Stimulated activated CD4-positive, alpha-beta T cell treated with anti-CD3 and anti-CD28 coated beads, Interleukin-15, amount 100 ng/mL, for 1 hour (primary cell): ENCODE measurements at regions not wholly inside any gene's neighbourhood (a gene's known extent, or its start where the extent isn't known, plus 50 kb on each side); places are given as distances from the start of the nearest gene placed in this dataset.
"Not testable (repeated sequence)": the region's sequence is repeated elsewhere in the genome, so short reads cannot be mapped to it uniquely, and the experiment has no call there.

Experiments
- DNase-seq, 2 donors: peaks; one replicate each; pipeline ENCODE4 v3.0.0-alpha.2; 2020; ENCODE audit warnings: low read depth in 1 of 2, low spot score in 1 of 2

GRCh38 chr15:85264614-85265190, 115.7 kb upstream of the AKAP13 start:
- not testable (repeated sequence) for DNase-seq

- DNase-seq: not testable (repeated sequence)
Observed at GRCh38 chr15:85267158-85267857, 113.1 kb upstream of the AKAP13 start.

- DNase-seq: no peak
Observed at GRCh38 chr15:85274315-85275050, 105.9 kb upstream of the AKAP13 start.

DNA sequence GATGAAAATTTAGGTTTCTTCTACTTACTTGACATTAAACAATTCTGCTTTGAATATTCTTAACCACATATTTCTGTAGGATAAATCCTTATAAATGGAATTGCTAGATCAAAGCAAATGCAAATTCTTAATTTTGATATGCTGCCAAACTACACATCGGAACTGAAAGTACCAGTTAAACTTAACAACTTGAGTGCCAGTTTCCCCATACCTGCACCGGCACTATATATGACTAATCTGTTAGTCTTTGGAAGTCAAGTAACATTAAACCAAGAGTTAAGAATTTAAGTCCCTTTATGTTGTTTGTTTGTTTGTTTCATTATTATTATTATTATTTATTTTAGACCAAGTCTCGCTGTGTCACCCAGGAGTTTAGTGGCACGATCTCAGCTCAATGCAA, 103.9 kb upstream of the AKAP13 start:
- DNase-seq: no peak

DNA sequence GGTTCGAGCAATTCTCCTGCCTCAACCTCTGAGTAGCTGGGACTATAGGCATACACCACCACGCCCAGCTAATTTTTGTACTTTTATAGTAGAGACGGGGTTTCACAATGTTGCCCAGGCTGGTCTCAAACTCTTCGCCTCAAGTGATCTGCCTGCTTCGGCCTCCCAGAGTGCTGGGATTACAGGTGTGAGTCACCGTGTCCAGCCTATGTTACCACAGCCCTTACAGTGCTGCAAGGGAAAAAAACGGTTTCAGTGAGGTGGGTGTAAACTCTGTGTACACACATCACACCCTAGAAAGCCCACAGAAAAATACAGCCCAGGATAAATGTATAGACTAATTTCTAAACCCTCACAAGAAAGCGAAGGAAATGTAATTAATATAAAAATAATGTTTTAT, 103.5 kb upstream of the AKAP13 start:
- no peak for DNase-seq

DNA sequence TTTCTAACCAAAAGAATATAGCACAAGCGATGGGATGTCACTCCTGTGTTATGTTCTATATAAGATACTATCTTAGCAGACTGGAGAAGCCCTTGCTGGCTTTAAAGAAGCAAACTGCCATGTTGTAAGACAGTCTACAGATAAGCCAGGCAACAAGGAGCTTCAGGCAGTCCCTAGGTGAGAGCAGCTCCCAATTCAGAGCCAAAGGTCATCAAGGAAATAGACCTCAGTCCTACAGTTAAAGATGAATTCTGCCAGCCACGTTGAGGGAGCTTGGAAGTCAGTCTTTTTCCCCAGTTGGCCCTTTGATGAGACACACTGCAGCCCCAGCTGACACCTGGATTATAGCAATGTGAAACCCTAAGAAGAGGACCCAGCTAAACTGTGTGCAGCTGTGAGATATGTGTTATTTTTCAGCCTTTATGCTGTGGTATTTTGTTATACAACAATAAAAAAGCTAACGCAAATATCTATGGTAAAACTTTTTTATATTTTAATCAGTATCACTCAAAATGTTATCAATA, 102.5 kb upstream of the AKAP13 start:
- DNase-seq: no peak

GRCh38 chr15:85280203-85280602, 100.2 kb upstream of the AKAP13 start:
- no peak for DNase-seq

DNA sequence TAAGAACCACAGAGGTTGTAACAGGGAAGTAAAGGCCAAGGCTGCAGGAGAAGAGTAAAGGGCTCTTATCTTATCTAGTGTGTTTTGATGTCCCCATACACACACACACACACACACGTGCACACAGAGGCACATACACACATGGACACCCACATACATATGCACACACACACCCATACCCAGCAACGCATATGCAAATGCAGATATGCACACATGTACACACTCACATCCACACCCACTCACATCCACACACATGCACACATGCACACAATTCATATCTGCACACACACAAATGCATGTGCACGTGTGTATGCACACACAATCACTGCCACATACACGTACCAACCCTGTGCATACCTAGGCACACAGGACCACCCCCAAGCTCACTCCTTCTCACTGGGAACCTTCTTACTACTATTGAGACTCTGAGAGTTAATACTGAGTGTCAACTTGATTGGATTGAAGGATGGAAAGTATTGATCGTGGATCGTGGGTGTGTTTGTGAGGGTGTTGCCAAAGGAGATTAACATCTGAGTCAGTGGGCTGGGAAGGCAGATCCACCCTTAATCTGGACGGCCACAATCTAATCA, 99.0 kb upstream of the AKAP13 start:
- no peak for DNase-seq

DNA sequence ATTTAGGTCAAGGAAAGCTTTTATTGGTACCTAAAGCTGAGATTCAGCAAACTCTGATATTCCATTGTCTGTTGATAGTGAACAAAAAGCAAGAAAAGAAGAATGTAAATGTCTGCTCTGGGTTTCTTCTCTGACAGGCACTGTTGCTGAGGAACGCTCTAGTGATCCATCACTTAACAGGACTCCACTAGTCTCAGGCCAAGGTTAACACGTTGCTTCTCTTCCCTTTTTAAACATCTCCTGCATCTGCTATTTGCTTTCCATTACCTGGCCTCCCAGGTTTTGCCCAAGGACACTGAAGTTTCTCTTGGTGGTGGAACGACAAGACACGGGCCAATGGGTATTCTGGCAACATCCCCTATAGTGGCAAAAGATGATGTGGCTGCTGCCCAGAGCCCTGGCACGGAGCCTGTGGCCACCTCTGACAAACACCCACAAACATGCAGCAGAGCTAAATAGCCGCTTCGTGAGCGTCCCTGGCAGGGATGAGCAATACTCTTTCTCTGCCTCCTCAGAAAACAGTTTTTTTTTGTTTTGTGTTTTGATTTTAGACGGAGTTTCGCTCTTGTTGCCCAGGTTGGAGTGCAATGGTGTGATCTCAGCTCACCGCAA, 97.8 kb upstream of the AKAP13 start:
- no peak for DNase-seq

GRCh38 chr15:85283815-85284214, 96.6 kb upstream of the AKAP13 start:
- not testable (repeated sequence) for DNase-seq

DNA sequence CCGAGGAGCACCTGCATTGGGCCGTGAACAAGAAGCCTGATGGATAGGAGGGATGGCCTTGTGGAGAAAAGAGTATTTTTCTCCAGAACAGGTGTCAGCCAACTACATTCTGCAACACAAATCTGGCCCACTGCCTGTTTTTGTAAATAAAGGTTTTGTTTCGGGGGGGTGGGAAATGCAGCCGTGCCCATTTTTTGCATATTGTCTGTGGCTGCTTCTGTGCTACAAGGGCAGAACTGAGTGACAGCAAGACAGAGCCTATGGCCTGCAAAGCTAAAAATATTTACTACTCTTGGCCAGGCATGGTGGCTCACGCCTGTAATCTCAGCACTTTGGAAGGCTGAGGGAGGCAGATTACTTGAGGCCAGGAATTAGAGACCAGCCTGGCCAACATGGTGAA, 95.9 kb upstream of the AKAP13 start:
- no peak for DNase-seq

GRCh38 chr15:85289677-85290365, 90.6 kb upstream of the AKAP13 start:
- no peak for DNase-seq

DNA sequence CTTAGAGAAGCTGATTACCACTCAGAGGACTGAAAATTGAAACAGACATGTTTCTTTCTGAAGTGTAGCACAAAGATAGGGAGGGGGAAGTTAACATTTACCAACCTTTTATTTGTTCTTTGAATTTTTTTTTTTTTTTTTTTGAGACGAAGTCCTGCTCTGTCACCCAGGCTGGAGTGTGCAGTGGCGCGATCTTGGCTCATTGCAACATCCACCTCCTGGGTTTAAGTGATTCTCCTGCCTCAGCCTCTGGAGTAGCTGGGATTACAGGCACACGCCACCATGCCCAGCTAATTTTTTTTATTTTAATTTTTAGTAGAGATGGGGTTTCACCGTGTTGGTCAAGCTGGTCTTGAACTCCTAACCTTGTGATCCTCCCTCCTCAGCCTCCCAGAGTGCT, 87.8 kb upstream of the AKAP13 start:
- DNase-seq: not testable (repeated sequence)

GRCh38 chr15:85296615-85297402, 83.6 kb upstream of the AKAP13 start:
- DNase-seq: peak; percentile 8 to 38

GRCh38 chr15:85297537-85297936, 82.9 kb upstream of the AKAP13 start:
- DNase-seq: no peak

GRCh38 chr15:85298366-85298765, 82.0 kb upstream of the AKAP13 start:
- no peak for DNase-seq

GRCh38 chr15:85298941-85299340, 81.5 kb upstream of the AKAP13 start:
- no peak for DNase-seq

DNA sequence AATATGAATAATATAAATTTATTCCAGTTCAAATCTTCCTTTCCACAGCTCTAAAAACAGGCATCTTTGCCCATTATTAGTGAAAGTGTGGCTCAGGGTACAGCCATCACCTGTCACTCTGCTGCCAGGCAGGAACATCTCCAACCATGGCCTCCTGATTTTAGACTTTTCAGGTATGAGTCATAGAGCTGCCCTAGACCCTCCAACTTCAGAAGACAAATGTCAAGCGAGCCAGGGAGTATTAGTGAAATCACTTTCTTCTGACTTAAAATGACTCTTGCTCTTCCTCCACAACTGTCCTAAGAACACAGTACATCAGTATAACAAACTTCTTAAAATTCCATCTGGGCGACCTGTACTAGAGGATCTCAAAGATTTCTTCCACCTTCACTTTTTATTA, 78.1 kb upstream of the AKAP13 start:
- DNase-seq: no peak

DNA sequence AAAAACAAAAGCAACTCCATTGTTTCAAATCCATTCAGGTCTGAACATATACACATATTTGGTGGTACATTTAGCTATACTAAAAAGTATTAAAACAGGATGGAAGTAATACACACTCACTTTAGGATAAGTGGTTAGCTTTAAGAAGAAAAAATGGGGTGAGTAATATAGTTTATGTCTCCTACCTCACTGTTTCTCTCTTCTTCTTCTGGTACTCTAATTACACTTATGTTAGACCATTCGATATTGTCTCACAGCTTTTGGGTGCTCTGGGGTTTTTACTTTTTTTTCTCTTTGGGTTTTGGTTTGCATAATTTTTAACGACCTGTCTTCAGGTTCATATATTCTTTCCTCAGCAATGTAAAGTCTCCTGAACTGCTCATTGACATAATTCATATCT, 75.4 kb upstream of the AKAP13 start:
- DNase-seq: no peak
